ENCODE measurements at regions not wholly inside any gene's neighbourhood (a gene's known extent, or its start where the extent isn't known, plus 50 kb on each side); places are given as distances from the start of the nearest gene placed in this dataset.
"Not testable (repeated sequence)": the region's sequence is repeated elsewhere in the genome, so short reads cannot be mapped to it uniquely, and the experiment has no call there.

GRCh38 chr15:81859737-81860516 lies 185.9 kb downstream of the MEX3B start:
- DNase-seq = no peak

- DNase-seq = no peak
Observed at GRCh38 chr15:81858586-81858985, 187.2 kb downstream of the MEX3B start.

GRCh38 chr15:81858136-81858535 lies 187.7 kb downstream of the MEX3B start:
- no peak for DNase-seq

GRCh38 chr15:81856634-81857026 lies 189.2 kb downstream of the MEX3B start:
- DNase-seq = no peak

GRCh38 chr15:81856001-81856633 lies 189.7 kb downstream of the MEX3B start:
- no peak for DNase-seq

- no peak for DNase-seq
Observed at GRCh38 chr15:81853150-81853748, 192.6 kb downstream of the MEX3B start.

- DNase-seq = no peak
Observed at GRCh38 chr15:81852411-81853149, 193.2 kb downstream of the MEX3B start.

- no peak for DNase-seq
Observed at GRCh38 chr15:81851757-81852156, 194.1 kb downstream of the MEX3B start.

- DNase-seq = no peak
Observed at GRCh38 chr15:81851325-81851724, 194.5 kb downstream of the MEX3B start.

GRCh38 chr15:81849289-81849688 lies 196.5 kb downstream of the MEX3B start:
- DNase-seq = no peak

- DNase-seq = no peak
Observed at GRCh38 chr15:81848701-81849100, 197.1 kb downstream of the MEX3B start.

GRCh38 chr15:81843757-81844407 lies 201.9 kb downstream of the MEX3B start:
- no peak for DNase-seq

GRCh38 chr15:81843226-81843625 lies 202.6 kb downstream of the MEX3B start:
- DNase-seq = no peak

GRCh38 chr15:81839387-81839786 lies 206.4 kb downstream of the MEX3B start:
- no peak for DNase-seq

- DNase-seq = no peak
Observed at GRCh38 chr15:81835731-81836130, 210.1 kb downstream of the MEX3B start.

- DNase-seq = no peak
Observed at GRCh38 chr15:81830520-81830919, 215.3 kb downstream of the MEX3B start.

- DNase-seq = no peak
Observed at GRCh38 chr15:81829918-81830317, 215.9 kb downstream of the MEX3B start.

GRCh38 chr15:81828135-81828534 lies 217.7 kb downstream of the MEX3B start:
- no peak for DNase-seq

- no peak for DNase-seq
Observed at GRCh38 chr15:81825136-81825535, 220.7 kb downstream of the MEX3B start.

GRCh38 chr15:81822587-81822986 lies 223.2 kb downstream of the MEX3B start:
- not testable (repeated sequence) for DNase-seq

GRCh38 chr15:81819924-81820635 lies 225.7 kb downstream of the MEX3B start:
- no peak for DNase-seq

GRCh38 chr15:81814882-81815455 lies 230.8 kb downstream of the MEX3B start:
- DNase-seq = no peak

Data from EL (cell line).